GM19043 (cell line): ENCODE measurements at regions not wholly inside any gene's neighbourhood (a gene's known extent, or its start where the extent isn't known, plus 50 kb on each side); places are given as distances from the start of the nearest gene placed in this dataset.
"Not testable (repeated sequence)": the region's sequence is repeated elsewhere in the genome, so short reads cannot be mapped to it uniquely, and the experiment has no call there.

Source experiments
- ATAC-seq: cut with Tn5 transposase; IDR thresholded peaks from one replicate; pipeline ENCODE4 v1.9.1; 2021; ENCODE audit warnings: low read depth; ENCODE audit not compliant: unreplicated experiment

DNA sequence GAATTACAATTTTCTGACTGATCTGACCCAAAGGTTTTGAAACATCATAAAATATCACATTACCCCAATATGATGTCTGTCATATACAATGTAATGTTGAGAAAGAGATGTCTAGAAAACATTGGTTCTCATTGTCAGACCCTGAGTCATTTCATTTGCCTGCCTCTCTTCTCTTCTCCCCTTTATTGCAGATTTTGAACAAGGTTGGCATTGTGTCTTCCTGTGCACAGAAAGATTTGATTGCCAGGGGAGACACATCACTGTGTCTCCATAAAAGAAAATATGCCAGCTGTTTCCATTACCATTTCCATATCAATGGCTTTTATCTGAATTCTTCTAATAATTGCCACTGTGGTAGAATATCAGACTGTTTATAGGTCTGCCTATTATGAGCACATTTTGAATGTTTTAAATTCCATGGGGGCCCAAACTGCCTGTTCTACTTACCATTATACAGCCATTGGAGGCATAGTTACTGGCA is 65.6 kb downstream of the IFI44 start:
- ATAC-seq: no peak

GRCh38 chr1:78716186-78716585 is 66.6 kb downstream of the IFI44 start:
- ATAC-seq: no peak

GRCh38 chr1:78718566-78718965 is 68.9 kb downstream of the IFI44 start:
- no peak for ATAC-seq

DNA sequence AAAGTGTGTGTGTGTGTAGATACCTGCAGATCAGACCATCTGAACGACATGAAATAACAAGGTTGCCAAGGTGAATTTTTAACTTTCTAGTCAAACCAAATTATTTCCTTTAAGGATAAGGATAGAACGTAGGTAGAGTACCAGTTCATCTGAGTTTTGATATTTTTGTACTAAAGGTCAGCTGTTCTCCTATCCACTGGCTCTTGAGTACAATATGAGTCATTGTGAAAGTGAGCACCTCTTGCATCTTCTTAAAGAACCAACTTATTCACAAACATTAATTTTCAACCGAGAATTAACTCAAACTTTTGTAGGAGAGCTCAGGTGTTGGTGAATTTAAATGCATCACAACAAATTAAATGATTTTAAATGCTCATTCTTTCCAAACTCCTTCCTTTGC is 71.5 kb downstream of the IFI44 start:
- peak; percentile 65 for ATAC-seq

GRCh38 chr1:78722105-78722504 is 72.5 kb downstream of the IFI44 start:
- ATAC-seq: no peak

DNA sequence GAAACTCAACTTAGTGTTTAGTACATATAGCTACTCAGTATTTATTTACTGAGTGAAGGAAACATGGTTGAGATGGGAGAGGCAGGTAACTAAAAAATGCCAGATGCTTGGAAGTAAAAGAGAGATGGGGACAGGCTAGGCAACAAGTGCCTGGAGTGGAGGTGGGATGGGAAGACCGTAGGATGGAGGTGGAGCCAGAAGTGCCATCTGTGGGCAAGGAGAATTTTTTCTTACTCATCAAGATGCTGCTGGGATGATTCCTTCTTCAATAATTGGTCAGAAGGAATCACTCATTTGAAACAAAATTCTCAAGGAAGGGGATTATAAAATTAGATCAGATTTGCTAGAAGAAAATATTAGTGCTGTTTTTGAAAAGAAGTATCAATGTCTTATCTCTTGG is 72.9 kb downstream of the IFI44 start:
- no peak for ATAC-seq

DNA sequence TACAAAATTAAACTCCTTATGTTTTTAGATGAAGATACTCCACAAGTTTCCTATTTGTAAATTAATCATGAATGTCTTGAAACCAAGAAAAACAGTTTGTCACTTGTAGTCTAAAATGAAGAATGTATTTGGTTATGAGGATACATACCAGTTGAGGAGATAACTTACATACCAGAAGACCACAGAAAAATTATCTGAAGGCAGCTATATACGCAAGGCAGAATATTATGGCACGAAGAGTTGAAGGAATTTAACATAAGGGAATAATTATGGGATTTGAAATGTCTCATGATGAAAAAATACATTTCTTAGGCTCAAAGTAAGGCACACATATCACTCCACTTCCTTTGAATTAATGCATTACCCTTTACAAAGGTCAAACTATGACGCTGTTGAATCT is 73.3 kb downstream of the IFI44 start:
- no peak for ATAC-seq

GRCh38 chr1:78726686-78727085 is 77.1 kb downstream of the IFI44 start:
- ATAC-seq: no peak

DNA sequence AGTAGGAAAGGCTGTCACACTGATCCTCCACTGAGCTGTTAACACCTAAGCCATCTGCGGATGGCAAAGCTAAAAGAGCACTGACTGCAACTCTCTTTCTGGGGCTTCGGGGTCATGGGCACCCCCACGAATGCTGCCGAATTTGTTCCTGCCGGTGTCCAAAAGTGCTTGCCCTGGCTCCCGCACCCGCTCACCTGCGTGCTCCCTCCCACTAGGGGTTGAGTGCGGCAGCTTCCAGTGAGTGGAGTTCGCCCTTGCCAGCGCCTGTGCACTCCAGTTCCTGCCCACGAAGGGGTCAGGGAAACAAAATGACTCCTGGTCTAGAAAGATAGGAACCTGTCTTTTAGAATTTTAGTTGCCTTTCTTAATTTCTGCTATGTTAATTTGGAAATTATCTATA is 78.7 kb downstream of the IFI44 start:
- no peak for ATAC-seq

DNA sequence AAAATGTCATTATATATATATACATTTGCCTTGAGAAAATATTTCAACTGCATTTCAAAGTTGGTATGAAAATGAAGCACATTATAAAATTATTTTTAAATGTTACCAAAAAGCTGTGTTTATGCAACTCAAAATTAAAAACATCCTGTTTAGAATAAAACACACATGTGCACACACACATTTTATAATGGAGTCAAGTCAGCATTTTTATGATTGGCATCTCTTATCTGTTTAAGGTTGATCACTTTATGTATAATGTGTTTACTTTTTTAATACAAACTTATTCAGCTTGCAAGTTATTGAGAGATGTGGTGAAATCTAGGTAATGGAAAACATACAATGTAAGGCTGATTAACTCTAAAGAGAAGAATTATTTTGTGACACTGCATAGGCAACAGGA is 80.4 kb downstream of the IFI44 start:
- ATAC-seq: no peak

- ATAC-seq: no peak
Observed at GRCh38 chr1:78731674-78732073, 82.0 kb downstream of the IFI44 start.

GRCh38 chr1:78737241-78737640 is 87.6 kb downstream of the IFI44 start:
- ATAC-seq: no peak

DNA sequence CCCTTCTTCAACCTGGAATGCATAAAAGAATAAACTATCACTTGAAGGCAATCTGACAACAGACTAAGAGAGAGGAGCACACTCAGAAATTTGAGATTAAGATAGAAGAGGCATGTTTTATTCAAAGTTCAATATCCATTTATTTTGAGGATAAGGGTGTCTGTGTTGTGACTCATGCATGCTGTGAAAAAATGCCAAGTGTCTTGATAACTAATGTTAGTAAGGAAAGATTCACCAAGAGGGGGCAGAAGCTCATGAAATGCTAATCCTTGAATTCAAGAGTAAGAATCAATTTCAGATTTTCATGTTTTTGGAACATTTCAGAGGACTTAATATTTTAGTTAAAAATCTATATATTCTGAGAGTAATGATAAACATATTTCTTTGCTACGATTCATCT is 94.0 kb downstream of the IFI44 start:
- ATAC-seq: no peak

GRCh38 chr1:78745111-78745510 is 95.5 kb downstream of the IFI44 start:
- ATAC-seq: no peak

DNA sequence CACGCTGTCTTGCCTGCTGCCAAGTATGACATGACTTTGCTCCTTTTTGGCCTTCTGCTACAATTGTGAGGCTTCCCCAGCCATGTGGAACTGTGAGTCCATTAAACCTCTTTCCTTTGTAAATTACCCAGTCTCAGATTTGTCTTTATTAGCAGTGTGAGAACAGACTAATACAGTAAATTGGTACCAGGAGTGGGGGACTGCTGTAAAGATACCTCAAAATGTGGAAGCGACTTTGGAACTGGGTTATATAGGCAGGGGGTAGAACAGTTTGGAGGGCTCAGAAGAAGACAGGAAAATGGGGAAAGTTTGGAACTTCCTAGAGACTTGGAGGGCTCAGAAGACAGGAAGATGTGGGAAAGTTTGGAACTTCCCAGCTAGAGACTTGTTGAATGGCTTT is 104.0 kb downstream of the IFI44 start:
- ATAC-seq: not testable (repeated sequence)

- no peak for ATAC-seq
Observed at GRCh38 chr1:78755986-78756385, 106.4 kb downstream of the IFI44 start.

GRCh38 chr1:78758506-78758905 is 108.9 kb downstream of the IFI44 start:
- ATAC-seq: no peak

DNA sequence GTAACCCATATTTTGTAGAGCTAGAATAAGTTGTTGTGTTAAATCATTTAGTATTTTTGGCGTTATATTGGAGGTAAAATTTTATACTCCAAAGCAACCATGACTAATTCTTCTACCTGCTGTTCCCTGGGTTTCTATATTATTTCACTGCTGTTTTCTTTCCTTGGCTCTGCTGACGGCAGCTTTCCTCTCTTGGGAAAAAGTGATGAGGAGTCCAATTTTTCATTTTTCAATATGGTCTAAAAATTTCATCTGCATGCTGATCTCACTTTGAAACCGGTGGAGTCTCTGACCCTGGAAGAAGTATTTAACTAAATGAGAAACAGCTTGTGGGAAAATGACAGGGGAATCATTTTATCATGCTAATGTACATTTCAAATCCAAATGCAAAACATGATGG is 110.2 kb downstream of the IFI44 start:
- no peak for ATAC-seq

DNA sequence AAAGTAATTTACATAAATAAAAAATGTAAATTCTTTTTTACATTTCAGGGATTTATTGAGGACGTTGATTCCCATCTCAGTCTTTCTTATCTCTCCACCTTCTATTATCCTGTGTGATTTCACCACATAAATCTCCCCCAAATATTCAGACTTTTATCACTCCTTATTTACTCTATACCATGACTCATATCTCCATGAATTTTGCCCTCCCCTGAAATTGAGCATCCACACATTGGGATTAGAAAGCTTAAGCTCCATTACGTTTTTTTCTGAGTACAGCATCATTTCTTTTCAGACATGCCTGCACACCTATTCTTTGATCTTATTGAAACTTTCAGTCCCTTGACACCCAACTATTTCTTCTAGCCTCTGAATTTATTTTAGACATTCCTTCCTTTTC is 111.2 kb downstream of the IFI44 start:
- no peak for ATAC-seq

GRCh38 chr1:78762113-78762512 is 112.5 kb downstream of the IFI44 start:
- no peak for ATAC-seq

GRCh38 chr1:78765489-78765888 is 115.9 kb downstream of the IFI44 start:
- ATAC-seq: no peak

- ATAC-seq: no peak
Observed at GRCh38 chr1:78779831-78780230, 130.2 kb downstream of the IFI44 start.

DNA sequence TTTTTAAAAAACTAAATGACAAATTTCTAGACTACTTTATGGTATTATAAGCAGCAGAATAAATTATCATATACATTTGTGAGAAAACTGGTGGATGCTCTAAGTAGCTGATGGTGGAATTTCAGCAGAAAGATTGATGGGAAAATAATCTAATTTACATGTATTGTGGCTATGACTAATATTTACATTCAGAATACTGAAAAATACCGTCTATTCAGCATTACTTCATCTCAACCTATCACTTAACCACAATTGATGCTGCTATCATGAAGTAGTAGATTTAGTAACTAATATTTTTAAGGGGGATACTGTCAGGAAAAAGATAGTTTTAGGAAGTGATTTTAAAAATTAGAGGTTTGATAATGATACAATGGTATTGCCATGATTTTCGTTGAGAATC is 137.9 kb downstream of the IFI44 start:
- no peak for ATAC-seq
